HS-27A (cell line): ENCODE measurements at regions not wholly inside any gene's neighbourhood (a gene's known extent, or its start where the extent isn't known, plus 50 kb on each side); places are given as distances from the start of the nearest gene placed in this dataset.
"Not testable (repeated sequence)": the region's sequence is repeated elsewhere in the genome, so short reads cannot be mapped to it uniquely, and the experiment has no call there.

Experiments
- DNase-seq: peaks from one replicate; pipeline ENCODE4 v3.0.0-alpha.2; 2012; ENCODE audit warnings: low read depth, missing footprints

DNA sequence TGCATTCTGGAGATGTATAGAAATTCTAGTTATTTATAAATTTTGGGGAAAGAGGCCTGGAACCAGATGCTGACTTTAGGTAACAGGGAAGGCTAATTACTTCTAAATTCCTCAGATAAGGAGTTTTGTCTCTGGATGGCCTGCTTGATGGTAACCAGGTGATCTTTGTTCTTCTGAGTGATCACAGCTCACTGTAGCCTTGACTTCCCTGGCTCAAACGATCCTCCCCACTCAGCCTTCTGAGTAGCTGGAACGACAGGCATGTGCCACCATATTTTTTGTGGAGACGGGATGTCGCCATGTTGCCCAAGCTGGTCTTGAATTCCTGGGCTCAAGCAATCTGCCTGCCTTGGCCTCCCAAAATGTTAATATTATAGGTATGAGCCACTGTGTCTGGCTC, 54.4 kb upstream of the MSH6 start:
- no peak for DNase-seq

DNA sequence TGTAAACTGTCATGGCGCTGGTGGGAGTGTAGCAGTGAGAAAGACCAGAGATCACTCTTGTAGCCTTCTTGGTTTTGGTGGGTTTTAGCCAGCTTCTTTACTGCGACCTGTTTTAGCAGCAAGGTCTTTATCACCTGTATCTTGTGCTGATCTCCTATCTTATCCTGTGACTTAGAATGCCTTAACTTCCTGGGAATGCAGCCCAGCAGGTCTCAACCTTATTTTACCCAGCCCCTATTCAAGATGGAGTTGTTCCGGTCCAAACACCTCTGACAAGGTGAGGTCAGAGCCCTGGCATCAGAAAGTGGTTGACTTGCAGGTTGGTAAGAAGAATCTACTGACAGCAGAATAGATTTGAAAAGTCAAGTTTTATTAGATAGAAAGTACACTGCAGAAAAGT, 55.0 kb upstream of the MSH6 start:
- no peak for DNase-seq

DNA sequence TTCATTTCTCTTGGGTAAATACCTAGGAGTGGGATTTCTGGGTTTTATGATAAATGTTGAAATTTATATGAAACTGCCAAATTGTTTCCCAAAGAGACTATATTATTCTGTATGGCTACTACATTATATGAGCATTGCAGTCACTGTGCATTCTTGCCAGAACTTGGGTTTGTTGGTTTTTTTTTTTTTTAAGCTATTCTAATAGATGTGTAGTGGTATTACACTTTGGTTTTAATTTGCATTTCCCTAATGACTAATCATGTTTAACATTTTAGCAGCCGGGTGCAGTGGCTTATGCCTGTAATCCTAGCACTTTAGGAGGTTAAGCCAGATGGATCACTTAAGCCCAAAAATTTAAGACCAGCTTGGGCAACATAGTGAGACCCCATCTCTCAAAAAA, 56.0 kb upstream of the MSH6 start:
- DNase-seq = not testable (repeated sequence)

DNA sequence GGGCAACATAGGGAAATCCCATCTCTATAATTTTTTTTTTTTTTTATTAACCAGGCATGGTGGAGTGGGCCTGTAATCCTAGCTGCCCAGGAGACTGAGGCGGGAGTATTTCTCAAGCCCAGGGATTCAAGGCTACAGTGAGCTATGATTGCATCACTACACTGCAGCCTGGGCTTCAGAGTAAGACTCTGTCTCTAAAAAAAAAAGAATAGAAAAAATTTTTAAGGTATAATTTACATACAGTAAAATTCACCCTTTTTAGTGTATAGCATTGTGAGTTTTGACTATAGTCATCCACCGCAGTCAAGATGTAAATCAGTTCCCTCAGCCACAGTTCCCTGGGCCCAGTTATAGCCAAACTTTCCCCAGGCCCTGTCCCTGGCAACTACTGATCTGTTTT, 57.1 kb upstream of the MSH6 start:
- no peak for DNase-seq

DNA sequence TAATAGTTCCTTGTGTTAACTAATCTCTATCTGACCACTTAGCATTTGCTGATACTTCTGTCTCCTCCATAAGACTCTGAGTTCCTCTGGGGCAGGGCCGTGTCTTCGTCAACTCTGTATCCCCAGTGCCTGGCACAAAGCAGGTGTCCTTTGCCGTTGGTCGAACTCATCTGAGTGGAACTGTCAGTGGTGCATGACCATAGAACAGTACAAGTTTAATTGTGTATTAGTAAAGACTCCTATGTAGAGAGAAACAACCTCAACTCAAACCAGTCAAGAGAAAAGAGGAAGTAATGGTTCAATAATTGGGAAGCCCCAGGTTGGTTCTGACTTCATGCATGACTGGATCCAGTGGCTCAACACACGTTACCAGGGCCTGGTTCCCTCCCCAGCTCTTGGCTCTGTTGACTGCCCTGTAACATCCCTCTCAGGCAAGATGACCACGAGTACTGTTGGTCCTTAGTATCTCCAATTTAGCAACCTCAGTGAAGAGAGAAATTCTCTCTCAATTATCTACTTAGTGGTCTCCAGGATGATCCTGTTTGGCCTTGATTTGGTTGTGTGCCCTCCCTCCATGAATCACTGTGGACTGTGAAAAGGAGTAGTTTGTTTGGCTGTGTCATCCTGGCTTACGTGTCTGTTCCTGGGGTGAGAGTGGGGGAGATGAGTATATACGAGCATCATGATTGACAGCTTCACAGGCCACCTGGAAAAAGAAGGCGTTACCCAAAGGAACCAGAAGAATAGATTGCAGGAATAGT, 58.5 kb upstream of the MSH6 start:
- no peak for DNase-seq

DNA sequence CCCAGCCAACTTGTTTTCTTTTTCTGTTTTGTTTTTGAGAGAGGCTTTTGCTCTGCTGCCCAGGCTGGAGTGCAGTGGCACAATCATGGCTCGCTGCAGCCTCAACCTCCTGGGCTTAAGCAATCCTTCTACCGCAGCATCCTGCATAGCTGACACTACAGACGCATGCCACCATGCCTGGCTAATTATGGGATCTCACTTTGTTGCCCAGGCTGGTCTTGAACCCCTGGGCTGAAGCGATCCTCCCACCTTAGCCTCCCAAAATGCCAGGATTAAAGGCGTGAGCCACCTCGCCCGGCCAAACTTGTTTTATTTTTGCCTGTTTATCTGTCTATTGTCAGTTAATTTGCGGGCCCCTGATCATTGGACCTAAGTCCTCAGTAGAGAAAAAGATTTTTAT, 61.6 kb upstream of the MSH6 start:
- DNase-seq = no peak

DNA sequence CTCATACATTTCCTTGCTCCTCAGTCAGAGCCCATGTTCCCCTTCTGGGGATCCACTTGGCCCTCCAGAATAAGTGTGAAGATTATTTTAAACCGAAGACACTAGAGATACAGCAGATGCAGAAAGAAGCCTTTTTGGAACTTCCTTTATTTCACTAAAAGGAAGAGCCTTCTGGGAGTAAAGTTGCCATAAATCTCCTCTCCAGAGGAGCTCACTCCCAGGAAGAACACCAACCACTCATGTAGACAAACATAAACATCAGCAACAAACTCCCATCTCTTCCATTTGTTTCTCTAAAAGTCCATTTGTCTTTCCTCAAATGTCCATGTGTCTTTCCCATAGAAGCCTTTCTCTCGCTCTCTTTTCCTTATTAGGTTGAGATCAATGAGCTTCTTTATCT, 62.4 kb upstream of the MSH6 start:
- no peak for DNase-seq

DNA sequence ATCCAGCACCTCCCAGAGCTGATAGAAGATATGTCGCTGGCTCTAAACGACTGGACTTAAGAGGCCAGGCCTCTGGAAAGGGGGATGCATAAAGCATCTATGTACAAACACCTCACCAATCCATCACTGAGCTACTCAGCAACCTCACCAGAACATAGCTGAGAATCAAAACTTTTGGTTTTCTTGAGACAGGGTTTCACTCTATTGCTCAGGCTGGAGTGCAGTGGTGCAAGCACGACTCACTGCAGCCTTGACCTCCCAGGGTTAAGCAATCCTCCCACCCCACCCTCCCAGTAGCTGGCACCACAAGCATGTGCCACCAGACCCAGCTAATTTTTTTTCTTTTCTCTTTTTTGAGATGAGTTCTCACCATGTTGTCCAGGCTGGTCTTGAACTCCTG, 62.9 kb upstream of the MSH6 start:
- DNase-seq = no peak

DNA sequence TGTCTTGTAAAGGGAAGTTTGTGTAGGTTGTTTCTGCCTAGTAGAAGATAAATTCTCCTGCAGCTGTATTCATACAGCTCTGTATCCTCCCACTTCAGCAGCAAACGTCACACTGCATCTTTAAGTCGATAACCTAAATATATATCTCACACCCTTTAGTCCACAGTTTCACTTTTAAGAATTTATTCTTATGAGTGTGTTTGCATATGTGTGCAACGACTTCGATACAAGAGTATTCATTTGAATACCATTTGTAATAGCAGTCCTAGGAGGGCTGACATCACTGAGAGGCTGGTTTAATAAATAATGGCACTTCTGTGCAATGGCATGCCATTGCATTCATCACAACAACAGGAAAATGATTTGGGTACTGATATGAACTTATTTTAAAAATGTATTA, 63.8 kb upstream of the MSH6 start:
- DNase-seq = no peak

DNA sequence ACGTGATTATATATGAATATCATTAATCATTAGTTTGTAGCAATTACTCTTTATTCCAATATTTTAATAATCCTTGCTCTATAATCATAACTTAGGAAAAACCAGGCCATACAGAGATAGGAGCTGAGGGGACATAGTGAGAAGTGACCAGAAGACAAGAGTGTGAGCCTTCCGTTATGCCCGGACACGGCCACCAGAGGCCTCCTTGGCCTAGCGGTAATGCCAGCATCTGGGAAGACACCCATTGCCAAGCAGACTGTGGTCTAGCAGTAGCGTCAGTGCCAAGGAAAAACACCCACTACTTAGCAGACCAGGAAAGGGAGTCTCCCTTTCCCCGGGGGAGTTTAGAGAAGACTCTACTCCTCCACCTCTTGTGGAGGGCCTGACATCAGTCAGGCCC, 66.6 kb upstream of the MSH6 start:
- DNase-seq = not testable (repeated sequence)

DNA sequence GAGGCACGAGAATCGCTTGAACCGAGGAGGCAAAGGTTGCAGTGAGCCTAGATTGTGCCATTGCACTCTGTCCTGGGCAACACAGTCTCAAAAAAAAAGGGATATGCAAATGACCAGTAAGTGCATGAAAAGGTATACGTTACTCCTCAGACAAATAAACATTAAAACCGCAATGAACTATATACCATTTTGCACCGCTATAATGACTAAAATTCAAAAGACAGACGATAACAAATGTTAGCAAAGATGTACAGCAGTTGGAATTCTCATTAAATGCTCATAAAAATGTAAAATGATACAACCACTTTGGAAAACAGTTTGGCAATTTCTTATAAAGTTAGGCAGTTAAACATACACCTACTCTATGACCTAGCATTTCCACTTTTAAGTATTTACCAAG, 67.4 kb upstream of the MSH6 start:
- DNase-seq = no peak

DNA sequence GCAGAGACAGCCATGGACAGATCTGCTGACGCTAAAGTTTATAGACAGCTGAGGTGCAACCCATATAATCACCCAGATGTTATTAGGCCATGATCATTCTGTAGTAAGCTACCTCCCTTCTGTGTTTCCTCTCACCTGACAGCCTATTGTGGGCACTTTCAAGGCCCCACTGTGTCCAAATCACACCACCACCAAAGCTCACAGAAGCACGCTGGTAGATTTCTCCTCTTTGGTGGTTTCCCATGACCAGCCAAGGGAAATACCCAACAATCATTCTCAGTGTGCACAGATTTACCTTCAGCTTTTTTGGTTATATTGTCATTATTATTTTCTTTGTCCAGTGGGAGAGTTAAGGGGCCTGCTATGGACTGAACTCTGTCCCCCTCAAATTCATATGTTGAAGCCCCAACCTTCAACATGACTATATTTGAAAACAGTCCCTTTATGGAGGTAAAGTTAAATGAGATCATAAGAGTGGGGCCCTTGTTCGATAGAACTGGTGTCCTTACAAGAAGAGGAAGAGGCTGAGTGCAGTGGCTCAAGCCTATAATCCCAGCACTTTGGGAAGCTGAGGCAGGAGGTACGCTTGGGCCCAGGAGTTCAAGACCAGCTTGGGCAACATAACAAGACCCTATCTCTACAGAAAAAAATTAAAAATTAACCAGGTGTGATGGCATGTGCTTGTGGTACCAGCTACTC, 74.0 kb upstream of the MSH6 start:
- DNase-seq = no peak

DNA sequence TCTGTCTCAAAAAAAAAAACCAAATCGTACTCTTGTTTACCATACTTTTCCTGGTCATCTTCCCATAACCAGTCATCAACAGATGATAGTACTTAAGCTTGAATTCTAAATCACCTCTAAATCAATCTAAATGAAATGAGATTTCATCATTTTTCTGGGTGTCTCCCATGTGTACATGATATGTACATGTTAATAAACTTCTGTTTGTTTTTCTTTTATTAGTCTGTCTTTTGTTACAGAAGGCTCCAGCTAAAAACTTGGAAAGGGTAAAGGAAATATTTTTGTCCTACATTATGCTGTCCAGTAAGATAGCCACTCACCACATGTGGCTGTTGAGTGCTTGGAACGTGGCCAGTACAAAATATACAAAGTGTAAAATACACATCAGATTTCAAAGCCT, 78.7 kb upstream of the MSH6 start:
- DNase-seq = no peak

DNA sequence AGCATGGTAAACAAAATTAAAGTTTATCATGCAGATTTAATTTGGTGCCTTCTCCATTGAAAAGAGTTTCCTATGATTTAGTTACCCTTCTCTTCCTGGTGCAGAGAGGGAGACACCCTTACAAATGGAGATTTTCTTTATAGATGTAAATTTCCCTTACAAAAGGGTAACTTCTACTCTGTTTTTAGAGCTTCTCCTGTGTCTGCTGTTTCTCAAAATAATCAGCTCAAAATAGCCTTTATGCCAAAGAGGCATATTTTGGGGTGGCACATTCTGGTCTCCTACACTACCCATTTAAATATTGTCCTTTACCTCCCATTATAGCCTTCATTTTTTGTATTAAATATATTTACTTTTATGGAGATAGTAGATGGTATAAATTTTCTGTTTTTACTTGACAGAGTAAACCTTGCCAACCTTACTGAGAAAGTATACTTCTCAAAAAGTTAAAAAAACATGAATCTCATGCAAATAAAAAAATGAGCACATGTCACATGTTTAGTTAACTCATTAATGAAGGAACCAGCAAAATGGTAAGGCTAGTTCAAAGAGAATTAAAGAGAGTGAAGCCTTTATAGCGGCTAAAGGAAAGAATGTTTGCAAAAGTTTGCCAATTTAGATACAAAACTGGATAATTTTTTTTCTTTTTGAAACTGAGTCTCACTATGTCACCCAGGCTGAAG, 83.3 kb upstream of the MSH6 start:
- DNase-seq = no peak

DNA sequence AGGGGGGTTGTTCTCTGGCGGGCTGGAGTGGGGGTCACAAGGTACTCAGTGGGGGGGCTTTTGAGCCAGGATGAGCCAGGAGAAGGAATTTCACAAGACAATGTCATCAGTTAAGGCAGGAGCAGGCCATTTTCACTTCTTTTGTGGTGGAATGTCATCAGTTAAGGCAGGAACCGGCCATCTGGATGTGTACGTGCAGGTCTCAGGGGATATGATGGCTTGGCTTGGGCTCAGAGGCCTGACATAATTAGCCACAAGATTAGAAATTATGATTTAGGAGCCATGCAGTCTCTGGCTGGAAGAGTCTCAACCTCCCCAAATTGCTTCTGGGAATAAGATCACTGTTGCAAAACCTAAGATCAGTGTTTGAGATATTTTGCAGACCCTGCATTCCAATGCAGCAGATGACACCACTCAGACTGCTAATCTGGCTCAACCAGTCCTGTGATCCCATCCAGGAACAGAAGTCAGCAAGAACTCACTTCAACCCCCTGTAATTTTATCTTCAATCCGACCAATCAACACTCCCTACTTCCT, 84.4 kb upstream of the MSH6 start:
- not testable (repeated sequence) for DNase-seq

DNA sequence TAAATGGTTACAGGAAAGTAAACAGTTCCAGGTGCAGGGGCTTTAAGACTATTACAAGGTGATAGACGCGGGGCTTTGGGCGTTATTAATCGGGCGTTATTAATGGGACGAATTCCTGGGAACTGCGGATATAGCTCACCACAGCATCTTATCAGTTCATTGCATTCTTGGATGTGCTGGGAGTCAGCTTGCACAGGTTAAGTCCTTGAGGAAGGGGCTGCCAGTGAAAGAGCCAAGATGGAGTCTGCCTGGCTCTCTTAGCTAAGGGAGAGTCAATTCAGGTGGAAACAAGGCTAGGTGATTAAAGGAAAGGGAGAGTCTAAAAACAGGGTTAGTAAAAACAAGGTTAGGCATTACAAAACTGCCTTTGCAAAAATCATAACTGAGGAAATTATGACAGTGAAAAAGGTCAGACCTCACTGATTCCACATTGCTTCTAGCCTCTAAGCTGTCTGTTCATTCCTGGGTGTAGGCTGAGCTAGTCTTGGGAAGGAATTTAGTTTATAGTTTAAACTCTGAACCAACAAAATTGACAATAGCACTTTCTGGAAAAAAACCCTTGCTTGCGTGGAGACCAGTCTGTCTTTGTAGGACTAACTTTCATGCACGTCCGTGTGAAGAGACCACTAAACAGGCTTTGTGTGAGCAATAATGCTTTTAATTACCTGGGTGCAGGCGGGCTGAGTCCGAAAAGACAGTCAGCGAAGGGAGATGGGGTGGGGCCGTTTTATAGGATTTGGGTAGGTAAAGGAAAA, 85.1 kb upstream of the MSH6 start:
- not testable (repeated sequence) for DNase-seq

DNA sequence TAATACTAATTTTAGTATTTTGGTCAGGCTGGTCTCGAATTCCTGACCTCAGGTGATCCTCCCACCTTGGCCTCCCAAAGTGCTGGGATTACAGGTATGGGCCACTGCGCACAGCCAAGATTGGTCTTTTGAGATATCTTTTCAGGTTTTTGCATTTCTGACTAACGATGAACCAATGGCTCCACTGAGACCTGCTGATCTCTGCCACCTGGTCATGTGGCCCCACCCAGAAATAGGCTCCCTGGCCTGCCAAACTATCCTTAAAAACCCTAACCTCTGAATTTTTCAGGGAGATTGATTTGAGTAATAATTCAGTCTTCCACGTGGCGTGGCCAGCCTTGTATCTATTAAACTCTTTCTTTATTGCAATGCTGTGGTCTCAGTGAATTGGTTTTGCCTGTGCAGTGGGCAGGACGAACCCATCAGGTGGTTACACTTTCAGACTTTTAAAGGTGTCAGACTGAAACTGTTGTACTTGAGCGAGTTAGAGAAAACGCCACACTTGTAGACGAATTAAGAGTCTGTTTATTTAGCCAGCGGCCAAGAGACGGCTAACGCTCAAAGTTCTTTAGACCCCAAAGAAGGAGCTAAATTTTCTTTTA, 85.8 kb upstream of the MSH6 start:
- no peak for DNase-seq

DNA sequence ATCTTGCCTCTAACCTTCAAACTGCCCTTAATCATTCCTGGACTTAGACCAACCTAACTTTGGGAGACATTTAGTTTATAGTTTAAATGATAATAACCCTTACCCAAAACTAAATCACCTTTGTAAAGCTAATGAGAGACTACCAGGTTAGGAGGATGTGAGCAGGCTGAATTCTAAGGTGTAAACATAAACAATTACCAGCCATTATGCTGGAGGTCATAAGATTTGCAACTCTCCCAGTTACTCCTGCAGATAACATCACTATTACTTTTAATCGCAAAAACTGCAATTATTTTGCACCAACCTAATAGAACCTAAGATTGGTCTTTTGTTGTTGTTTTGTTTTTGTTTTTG, 86.5 kb upstream of the MSH6 start:
- no peak for DNase-seq

DNA sequence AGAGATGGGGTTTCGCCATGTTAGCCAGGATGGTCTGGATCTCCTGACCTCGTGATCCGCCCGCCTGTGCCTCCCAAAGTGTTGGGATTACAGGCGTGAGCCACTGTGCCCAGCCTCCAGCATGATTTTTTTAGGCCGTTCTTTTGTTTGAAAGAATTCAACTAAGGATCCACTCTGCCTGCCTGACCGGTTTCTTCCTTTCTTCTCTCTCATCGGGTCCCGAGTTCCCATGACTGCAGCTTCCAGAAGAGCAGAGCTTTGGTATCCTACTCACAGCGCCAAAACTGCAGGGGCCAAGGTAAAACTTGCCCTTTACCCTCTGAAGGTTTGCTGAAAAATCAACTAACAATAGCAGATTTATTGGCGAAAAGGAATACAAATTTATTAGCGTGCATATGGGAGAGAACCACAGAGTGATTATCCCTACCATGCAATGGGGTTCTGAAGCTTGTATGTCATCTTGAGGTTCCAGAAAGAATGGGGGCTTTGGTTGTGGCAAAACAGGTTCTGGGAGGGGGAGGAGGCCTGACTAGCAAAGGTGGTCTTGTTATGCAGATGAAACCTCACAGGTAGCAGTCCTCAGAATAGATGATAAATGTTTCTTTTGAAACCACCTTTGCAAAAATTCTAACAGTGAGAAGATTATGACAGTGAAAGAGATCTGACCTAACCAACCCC, 87.0 kb upstream of the MSH6 start:
- DNase-seq = no peak

DNA sequence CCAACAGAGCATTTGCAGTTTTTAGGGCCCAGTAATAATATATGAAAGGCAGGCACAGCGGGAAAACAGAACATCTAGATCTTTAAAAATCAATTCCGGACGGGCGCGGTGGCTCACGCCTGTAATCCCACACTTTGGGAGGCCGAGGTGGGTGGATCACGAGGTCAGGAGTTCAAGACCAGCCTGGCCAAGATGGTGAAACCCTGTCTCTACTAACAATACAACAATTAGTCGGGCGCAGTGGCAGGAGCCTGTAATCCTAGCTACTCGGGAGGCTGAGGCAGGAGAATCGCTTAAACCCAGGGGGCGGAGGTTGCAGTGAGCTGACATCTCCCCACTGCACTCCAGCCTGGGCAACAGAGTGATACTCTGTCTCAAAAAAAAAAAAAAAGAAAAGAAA, 88.5 kb upstream of the MSH6 start:
- DNase-seq = not testable (repeated sequence)

DNA sequence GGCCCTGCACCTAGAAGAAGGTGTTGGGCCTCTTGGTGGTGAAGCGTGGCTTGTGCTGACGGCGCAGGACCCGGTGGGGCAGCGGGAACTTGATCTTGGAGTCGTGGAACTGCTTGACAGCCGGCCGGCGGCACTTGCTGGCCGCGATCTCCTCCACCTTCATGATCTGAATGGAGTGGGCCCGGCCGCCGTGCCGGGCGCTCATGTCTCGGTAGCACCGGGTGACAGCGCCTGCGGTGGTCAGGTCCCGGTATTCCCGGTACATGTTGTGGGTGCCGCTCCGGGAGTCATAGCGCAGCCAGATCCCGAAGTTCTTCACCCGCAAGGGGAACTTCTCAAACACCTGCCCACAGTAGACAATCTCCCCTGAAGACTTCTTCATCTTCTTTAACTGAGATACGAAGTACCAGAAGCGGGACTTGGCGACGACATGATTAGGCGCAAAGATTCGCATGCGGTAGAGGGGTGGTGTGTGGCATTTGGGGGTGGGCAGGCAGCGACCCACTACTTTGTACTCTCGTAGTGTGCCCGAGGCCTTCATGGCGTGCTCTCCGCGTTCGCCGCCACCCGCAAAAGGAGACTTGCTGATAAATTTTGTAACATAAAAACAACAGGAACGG, 92.1 kb upstream of the MSH6 start:
- DNase-seq = not testable (repeated sequence)
